GM18505 (cell line): ENCODE measurements at regions not wholly inside any gene's neighbourhood (a gene's known extent, or its start where the extent isn't known, plus 50 kb on each side); places are given as distances from the start of the nearest gene placed in this dataset.
"Not testable (repeated sequence)": the region's sequence is repeated elsewhere in the genome, so short reads cannot be mapped to it uniquely, and the experiment has no call there.

ENCODE experiments used
- ATAC-seq: cut with Tn5 transposase; IDR thresholded peaks from one replicate; pipeline ENCODE4 v1.9.1; 2021; ENCODE audit not compliant: unreplicated experiment
- POLR2A ChIP-seq: IDR thresholded peaks from 4 replicates; pipeline ENCODE4 v1.6.1; 2011; ENCODE audit warnings: borderline replicate concordance; ENCODE audit not compliant: insufficient read depth, insufficient read length; ENCODE audit errors: extremely low read depth

GRCh38 chr6:169862892-169863525 is 111.6 kb downstream of the ERMARD start:
- no peak for ATAC-seq
- TF ChIP-seq POLR2A = no peak

GRCh38 chr6:169862043-169862891 is 110.8 kb downstream of the ERMARD start:
- no peak for ATAC-seq
- TF ChIP-seq POLR2A = no peak

- TF ChIP-seq POLR2A = no peak
- ATAC-seq = no peak
These were observed 110.1 kb downstream of the ERMARD start for GRCh38 chr6:169861431-169862042.

- TF ChIP-seq POLR2A = no peak
- ATAC-seq = no peak
These were observed 108.7 kb downstream of the ERMARD start for GRCh38 chr6:169859978-169860703.

GRCh38 chr6:169859401-169859977 is 108.1 kb downstream of the ERMARD start:
- no peak for TF ChIP-seq POLR2A
- no peak for ATAC-seq

- no peak for ATAC-seq
- no peak for TF ChIP-seq POLR2A
These were observed 107.5 kb downstream of the ERMARD start for GRCh38 chr6:169858935-169859351.

- TF ChIP-seq POLR2A = no peak
- ATAC-seq = no peak
These were observed 107.0 kb downstream of the ERMARD start for GRCh38 chr6:169858293-169858934.

DNA sequence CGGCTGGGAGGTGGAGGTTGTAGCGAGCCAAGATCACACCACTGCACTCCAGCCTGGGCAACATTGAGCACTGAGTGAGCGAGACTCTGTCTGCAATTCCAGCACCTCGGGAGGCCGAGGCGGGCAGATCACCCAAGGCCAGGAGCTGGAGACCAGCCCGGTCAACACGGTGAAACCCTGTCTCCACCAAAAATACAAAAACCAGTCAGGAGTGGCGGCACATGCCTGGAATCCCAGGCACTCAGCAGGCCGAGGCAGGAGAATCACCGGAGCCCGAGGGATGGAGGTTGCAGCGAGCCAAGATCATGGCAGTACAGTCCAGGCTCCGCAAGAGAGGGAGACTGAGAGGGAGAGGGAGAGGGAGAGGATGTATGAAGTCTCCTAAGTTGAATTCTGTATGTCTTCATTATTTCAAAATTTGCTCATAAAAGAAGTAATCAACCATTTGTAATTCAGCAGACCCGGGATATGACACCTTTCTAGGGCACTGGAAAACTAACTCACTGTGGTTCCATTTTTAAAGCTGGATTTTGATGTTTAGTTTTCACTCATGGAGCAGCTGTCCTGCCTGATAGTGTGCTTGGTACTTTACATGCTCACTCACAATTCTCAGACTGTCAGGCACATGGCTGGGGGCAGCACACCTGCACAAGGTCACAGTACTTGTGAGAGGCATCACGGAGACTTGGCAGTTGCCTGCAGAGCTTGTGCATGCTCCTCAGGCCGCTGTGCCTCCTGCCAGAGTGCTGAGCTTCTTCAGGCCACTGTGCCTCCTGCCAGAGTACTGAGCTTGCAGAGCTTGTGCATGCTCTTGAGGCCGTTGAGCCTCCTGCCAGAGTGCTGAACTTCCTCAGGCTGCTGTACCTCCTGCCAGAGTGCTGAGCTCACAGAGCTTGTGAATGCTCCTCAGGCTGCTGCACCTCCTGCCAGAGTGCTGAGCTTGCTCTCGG is 106.2 kb downstream of the ERMARD start:
- no peak for ATAC-seq
- no peak for TF ChIP-seq POLR2A

DNA sequence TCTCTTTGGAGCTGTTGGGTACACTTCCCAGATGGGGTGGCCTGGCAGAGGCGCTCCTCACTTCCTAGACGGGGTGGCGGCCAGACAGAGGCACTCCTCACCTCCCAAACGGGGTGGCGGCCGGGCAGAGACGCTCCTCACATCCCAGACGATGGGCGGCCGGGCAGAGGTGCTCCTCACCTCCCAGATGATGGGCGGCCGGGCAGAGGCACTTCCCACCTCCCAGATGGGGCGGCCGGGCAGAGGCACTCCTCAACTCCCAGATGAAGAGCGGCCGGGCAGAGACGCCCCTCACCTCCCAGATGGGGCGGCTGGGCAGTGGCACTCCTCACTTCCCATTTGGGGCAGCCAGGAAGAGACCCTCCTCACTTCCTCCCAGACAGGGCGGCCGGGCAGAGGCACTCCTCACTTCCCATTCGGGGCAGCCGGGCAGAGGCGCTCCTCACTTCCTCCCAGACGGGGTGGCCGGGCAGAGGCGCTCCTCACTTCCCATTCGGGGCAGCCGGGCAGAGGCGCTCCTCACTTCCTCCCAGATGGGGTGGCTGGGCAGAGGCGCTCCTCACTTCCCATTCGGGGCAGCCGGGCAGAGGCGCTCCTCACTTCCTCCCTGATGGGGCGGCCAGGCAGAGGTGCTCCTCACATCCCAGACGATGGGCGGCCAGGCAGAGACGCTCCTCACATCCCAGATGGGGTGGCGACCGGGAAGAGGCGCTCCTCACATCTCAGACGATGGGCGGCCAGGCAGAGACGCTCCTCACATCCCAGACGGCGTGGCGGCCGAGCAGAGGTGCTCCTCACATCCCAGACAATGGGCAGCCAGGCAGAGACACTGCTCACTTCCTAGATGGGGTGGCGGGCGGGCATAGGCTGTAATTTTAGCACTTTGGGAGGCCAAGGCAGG is 105.3 kb downstream of the ERMARD start:
- ATAC-seq = not testable (repeated sequence)

DNA sequence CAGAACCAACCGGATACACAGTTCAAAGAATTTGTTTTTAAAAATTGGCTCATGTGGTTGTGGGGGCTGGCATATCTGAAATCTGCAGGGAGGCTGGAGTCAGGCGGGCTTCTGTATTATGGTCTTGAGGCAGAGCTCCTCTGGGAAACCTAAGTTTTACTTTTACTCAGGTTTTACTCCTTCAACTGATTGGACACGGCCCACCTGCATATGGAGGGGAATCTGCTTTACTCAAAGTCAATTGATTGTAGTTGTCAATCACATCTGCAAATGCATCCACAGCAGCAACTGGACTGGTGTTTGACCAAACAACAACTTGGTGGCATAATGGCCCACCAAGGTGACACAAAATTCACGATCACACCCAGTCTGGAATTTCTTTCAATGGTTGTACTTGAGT is 103.4 kb downstream of the ERMARD start:
- ATAC-seq = no peak
- no peak for TF ChIP-seq POLR2A
